ENCODE measurements at regions not wholly inside any gene's neighbourhood (a gene's known extent, or its start where the extent isn't known, plus 50 kb on each side); places are given as distances from the start of the nearest gene placed in this dataset.

DNA sequence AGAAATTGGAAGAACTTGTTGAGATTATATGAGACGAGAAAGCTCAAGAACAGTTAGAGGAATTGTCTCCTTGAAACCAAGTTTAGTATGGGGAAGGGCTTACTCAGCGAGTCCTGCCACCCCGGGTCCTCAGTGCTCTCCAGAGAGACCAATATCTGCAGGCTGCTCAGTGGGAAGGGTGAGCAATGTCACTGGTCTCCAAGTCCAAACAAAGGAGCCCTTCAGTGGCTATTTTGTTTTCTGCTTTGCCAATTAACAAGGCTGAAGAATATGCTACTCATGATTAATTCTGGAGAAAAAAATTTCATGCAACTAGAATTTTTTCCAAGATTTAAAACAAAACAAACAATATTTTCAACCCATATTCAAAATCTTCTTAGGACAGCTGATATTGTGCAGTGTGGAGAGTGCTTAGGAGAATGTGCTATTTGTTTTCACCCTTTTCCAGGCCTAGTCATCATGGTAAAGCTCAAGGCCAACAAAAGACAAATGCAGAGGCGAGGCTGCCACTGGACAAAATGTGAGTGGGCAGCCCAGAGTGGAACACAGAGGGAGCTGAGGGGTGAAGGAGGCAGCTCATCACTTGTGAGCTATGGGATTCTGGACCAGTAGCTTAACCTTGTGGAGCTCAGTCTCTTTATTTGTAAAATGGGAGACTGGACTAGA is 83.8 kb upstream of the TMEM17 start:
- ATAC-seq (replicated peaks in 1 of 4) (no peak), DNase-seq (no peak)
- Histone ChIP-seq H3K9me3 (no peaks in the 10 kb centered on the region), H3K27me3 (replicated peaks in 1 of 2; ENCODE audit: control insufficient read depth in 2 of 2, extremely low read depth in 1 of 2, insufficient read depth in 2 of 2, low read length in 1 of 2) (peaks cover 0 to 7% of the 10 kb centered on the region in 2 experiments), H3K36me3 (ENCODE audit: control insufficient read depth in 2 of 2, extremely low read depth in 1 of 2, insufficient read depth in 1 of 2, low read length in 1 of 2) (no peaks in the 10 kb centered on the region), H3K4me3 (ENCODE audit: control insufficient read depth in 1 of 2, extremely low read depth in 1 of 2, low read length in 1 of 2) (no peak overlapping the region), H3K27ac (ENCODE audit: low read length) (no peak overlapping the region), H3K4me1 (ENCODE audit: control insufficient read depth in 1 of 2, extremely low read depth in 1 of 2, insufficient read depth in 2 of 2, low read length in 2 of 2) (no peaks in the 10 kb centered on the region)
- Mint-ChIP-seq H3K4me3 (no peak overlapping the region), H3K9me3 (no peaks in the 10 kb centered on the region), H3K36me3 (no peaks in the 10 kb centered on the region), H3K27ac (no peak overlapping the region), H3K27me3 (peaks cover 0 to 21% of the 10 kb centered on the region in 2 donors), H3K4me1 (no peaks in the 10 kb centered on the region)
- POLR2A ChIA-PET, result no interaction called here
- WGBS (ENCODE audit: insufficient coverage), result 57% methylated on average over 2 of the region's 4 CpGs
- CTCF ChIA-PET, result interaction anchor here in 1 of 2 donors (0.6 kb wide), 1 partner anchor 1246 kb away, joined by 3 read pairs; no protein-coding TSS in a partner anchor

DNA sequence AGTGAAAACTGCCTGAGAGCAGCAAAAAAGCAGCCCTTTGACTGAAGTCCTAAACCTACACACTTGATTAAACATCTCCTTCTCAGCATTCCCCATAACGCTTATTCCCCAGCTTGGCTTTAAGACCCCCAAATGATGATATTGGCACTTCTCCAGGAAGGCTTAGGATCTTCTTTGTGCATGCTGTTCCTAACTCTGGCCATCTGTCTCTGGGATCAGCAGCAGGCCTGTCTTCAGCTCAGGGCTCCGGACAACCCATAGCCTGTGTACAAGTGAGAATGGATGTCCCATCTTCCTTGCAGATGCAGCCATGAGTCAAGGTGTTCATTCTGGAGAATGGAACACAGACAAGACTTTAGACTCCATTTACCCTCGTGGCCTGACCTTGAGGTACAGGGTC is 81.6 kb upstream of the TMEM17 start:
- Histone ChIP-seq H3K4me3 (ENCODE audit: control insufficient read depth in 1 of 2, extremely low read depth in 1 of 2, low read length in 1 of 2) (no peak overlapping the region), H3K27ac (ENCODE audit: low read length) (no peak overlapping the region), H3K36me3 (ENCODE audit: control insufficient read depth in 2 of 2, extremely low read depth in 1 of 2, insufficient read depth in 1 of 2, low read length in 1 of 2) (no peaks in the 10 kb centered on the region), H3K27me3 (replicated peaks in 1 of 2; ENCODE audit: control insufficient read depth in 2 of 2, extremely low read depth in 1 of 2, insufficient read depth in 2 of 2, low read length in 1 of 2) (peaks cover 0 to 7% of the 10 kb centered on the region in 2 experiments), H3K9me3 (no peaks in the 10 kb centered on the region), H3K4me1 (ENCODE audit: control insufficient read depth in 1 of 2, extremely low read depth in 1 of 2, insufficient read depth in 2 of 2, low read length in 2 of 2) (no peaks in the 10 kb centered on the region)
- ATAC-seq (replicated peaks in 1 of 4), result no peak
- DNase-seq, result no peak
- Mint-ChIP-seq H3K36me3 (no peaks in the 10 kb centered on the region), H3K9me3 (no peaks in the 10 kb centered on the region), H3K27ac (no peak overlapping the region), H3K4me3 (no peak overlapping the region), H3K4me1 (no peaks in the 10 kb centered on the region), H3K27me3 (peaks cover 0 to 21% of the 10 kb centered on the region in 2 donors)
- WGBS (ENCODE audit: insufficient coverage), result 45% methylated on average over 2 of the region's 3 CpGs
- CTCF ChIA-PET, result interaction anchor here in 1 of 2 donors (0.6 kb wide), 1 partner anchor 131 kb away, joined by 3 read pairs; no protein-coding TSS in a partner anchor
- POLR2A ChIA-PET, result no interaction called here

DNA sequence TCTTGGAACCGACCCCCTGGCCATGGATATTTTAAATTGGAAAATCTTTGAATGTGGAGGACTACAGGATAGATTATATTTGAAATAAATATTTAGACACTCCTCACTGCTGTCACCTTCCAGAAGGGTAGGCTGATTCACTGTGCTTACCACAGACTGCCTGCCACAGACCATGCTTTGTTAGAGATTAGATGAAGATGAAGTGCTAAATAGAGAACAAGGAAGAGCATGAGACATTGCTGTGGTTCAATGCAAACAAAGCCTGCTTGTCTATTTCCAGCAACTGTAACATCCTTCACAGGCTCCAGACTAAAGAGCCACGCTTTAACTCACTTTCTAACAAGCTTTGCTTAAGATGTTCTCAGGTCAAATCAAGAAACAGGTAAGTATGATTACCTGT is 81.0 kb upstream of the TMEM17 start:
- WGBS (ENCODE audit: insufficient coverage), result no CpG with 5 or more reads among the region's 2 CpGs
- no peak overlapping the region for H3K27ac ChIP-seq (ENCODE audit: low read length)
- H3K4me1 Mint-ChIP-seq, result no peaks in the 10 kb centered on the region

DNA sequence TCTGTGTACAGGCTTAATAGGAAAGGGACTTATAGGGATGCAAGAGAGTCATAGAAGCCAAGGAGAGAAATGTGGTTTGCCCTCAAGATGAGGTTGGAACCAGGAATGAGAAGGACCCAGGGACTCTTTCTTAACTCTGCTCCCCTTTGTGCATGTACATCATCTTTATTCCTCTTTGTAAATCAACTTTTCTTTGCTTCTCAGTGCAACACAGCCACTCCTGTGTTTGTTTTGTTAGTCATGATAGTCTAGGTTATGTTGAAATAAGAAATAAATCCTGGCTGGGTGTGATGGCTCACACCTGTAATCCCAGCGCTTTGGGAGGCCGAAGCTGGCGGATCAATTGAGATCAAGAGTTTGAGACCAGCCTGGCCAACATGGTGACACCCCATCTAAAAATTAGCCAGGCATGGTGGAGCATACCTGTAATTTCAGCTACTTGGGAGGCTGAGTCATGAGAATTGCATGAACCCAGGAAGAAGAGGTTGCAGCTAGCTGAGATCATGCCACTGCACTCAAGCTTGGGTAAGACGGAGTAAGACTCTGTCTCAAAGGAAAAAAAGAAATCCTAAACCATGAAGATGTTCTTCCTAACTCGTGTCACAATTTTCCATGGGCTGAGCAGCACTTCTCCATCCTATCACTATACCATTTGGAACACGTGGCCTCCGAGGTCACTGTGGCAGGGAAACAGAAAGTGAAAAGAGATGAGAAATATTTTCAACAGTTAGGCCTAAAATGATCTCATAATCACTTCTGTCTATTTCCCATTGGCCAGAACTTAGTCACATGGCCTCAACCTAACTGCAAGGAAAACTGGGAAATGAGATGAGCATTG is 73.0 kb upstream of the TMEM17 start:
- Mint-ChIP-seq H3K27me3 (peaks cover 7% of the 10 kb centered on the region in 2 donors), H3K4me1 (no peaks in the 10 kb centered on the region), H3K36me3 (no peaks in the 10 kb centered on the region), H3K27ac (peak overlapping the region in 1 of 2 donors; percentile 2), H3K9me3 (no peaks in the 10 kb centered on the region), H3K4me3 (no peak overlapping the region)
- 100% methylated on average over 4 of the region's 7 CpGs for WGBS (ENCODE audit: insufficient coverage)
- Histone ChIP-seq H3K27me3 (replicated peaks in 1 of 2; ENCODE audit: control insufficient read depth in 2 of 2, extremely low read depth in 1 of 2, insufficient read depth in 2 of 2, low read length in 1 of 2) (no peaks in the 10 kb centered on the region), H3K4me1 (ENCODE audit: control insufficient read depth in 1 of 2, extremely low read depth in 1 of 2, insufficient read depth in 2 of 2, low read length in 2 of 2) (no peaks in the 10 kb centered on the region), H3K36me3 (ENCODE audit: control insufficient read depth in 2 of 2, extremely low read depth in 1 of 2, insufficient read depth in 1 of 2, low read length in 1 of 2) (no peaks in the 10 kb centered on the region), H3K27ac (ENCODE audit: low read length) (no peak overlapping the region), H3K9me3 (no peaks in the 10 kb centered on the region), H3K4me3 (ENCODE audit: control insufficient read depth in 1 of 2, extremely low read depth in 1 of 2, low read length in 1 of 2) (no peak overlapping the region)
- no peak for ATAC-seq (replicated peaks in 1 of 4)
- DNase-seq, result no peak
- ChIA-PET POLR2A (no interaction called here), CTCF (no interaction called here)

More for the DNA sequence above, 81.0 kb upstream of the TMEM17 start:
- ATAC-seq (replicated peaks in 1 of 4) (no peak), DNase-seq (no peak)
- Histone ChIP-seq H3K27me3 (replicated peaks in 1 of 2; ENCODE audit: control insufficient read depth in 2 of 2, extremely low read depth in 1 of 2, insufficient read depth in 2 of 2, low read length in 1 of 2) (peaks cover 0 to 7% of the 10 kb centered on the region in 2 experiments), H3K4me1 (ENCODE audit: control insufficient read depth in 1 of 2, extremely low read depth in 1 of 2, insufficient read depth in 2 of 2, low read length in 2 of 2) (no peaks in the 10 kb centered on the region), H3K9me3 (no peaks in the 10 kb centered on the region), H3K36me3 (ENCODE audit: control insufficient read depth in 2 of 2, extremely low read depth in 1 of 2, insufficient read depth in 1 of 2, low read length in 1 of 2) (no peaks in the 10 kb centered on the region), H3K4me3 (ENCODE audit: control insufficient read depth in 1 of 2, extremely low read depth in 1 of 2, low read length in 1 of 2) (no peak overlapping the region)
- Mint-ChIP-seq H3K36me3 (no peaks in the 10 kb centered on the region), H3K27ac (no peak overlapping the region), H3K27me3 (peaks cover 0 to 21% of the 10 kb centered on the region in 2 donors), H3K9me3 (no peaks in the 10 kb centered on the region), H3K4me3 (no peak overlapping the region)
- CTCF ChIA-PET, result no interaction called here
- POLR2A ChIA-PET, result no interaction called here

DNA sequence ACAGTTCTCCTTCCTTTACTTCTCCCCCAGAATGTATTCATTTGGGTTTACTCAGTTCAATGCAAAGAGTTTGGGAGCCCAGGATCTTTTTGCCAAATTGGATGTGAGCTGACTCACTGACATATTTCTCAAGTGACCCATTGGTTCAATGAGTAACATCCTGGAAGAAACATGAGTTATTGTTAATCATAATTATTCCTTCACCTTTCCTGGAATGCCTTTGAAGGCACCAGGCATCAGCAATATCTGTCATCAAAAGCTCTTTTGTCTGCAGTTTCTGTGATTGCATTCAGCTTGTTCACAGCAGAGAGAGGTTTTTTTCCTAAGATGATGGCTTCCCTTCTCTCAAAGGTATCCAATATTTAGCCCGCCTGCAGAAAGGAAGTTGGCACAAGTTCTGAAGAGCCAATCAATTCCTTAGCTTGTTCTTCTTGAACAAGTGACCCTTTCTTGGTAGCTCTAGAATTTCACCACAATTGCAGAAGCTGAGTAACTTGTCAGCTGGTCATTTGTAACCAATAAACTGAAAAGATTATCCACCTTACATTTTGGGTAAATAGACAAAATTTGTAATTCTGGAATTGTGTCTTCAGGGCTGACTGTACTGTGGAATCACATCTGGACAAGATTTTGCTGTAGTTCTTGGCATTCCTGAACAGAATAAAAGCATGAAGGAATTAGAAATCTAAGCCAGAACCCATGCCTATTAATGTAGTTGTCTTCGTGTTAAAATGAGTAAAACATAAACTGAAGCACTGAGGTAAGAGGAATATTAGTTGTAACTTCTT is 72.2 kb upstream of the TMEM17 start:
- Mint-ChIP-seq H3K27me3 (peaks cover 7 to 13% of the 10 kb centered on the region in 2 donors), H3K36me3 (no peaks in the 10 kb centered on the region), H3K9me3 (no peaks in the 10 kb centered on the region), H3K4me1 (no peaks in the 10 kb centered on the region), H3K27ac (peak overlapping the region in 1 of 2 donors; percentile 2), H3K4me3 (no peak overlapping the region)
- ChIA-PET POLR2A (no interaction called here), CTCF (no interaction called here)
- no peak for DNase-seq
- Histone ChIP-seq H3K27me3 (replicated peaks in 1 of 2; ENCODE audit: control insufficient read depth in 2 of 2, extremely low read depth in 1 of 2, insufficient read depth in 2 of 2, low read length in 1 of 2) (no peaks in the 10 kb centered on the region), H3K36me3 (ENCODE audit: control insufficient read depth in 2 of 2, extremely low read depth in 1 of 2, insufficient read depth in 1 of 2, low read length in 1 of 2) (no peaks in the 10 kb centered on the region), H3K27ac (ENCODE audit: low read length) (no peak overlapping the region), H3K4me3 (ENCODE audit: control insufficient read depth in 1 of 2, extremely low read depth in 1 of 2, low read length in 1 of 2) (no peak overlapping the region), H3K4me1 (ENCODE audit: control insufficient read depth in 1 of 2, extremely low read depth in 1 of 2, insufficient read depth in 2 of 2, low read length in 2 of 2) (no peaks in the 10 kb centered on the region), H3K9me3 (no peaks in the 10 kb centered on the region)
- 71% methylated on average over 1 of the region's 2 CpGs for WGBS (ENCODE audit: insufficient coverage)
- ATAC-seq (replicated peaks in 1 of 4), result no peak

DNA sequence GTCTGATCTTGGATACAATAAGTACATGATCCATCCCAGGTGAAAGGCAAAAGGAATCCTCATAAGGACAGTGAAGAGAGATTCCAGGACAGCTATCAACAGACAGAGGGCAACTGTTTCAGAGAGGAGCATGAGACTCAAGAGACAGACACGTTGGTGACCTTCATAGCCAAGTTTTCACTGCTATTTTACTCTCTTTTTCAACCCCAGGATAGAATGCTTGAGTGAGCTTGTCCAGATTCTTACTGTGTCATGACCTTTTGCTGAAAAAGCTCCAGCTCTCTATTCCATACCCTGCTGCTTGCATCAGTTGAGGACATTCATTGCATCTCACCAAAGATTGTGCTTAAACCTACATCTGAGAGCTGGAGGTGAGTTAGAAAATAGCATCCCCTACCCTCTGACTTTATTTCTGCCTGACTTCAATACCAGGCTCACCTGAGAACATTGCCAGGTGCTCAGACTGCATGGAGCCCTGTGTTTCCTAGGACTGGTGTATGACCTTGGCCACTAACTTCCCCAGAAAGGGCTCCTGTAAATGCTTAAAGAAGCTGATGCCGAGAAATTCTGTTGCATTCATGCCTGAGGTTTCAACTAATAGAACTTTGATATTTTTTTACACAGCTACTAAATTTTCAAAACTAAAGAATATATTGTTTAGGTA is 70.4 kb upstream of the TMEM17 start:
- POLR2A ChIA-PET, result interaction anchor here in 1 of 2 donors (0.7 kb wide), 1 partner anchor 64 kb away, joined by 3 read pairs; no protein-coding TSS in a partner anchor
- CTCF ChIA-PET, result interaction anchor here in 1 of 2 donors (0.6 kb wide), 1 partner anchor 515 kb away, joined by 5 read pairs; no protein-coding TSS in a partner anchor
- H3K36me3 ChIP-seq (ENCODE audit: control insufficient read depth in 2 of 2, extremely low read depth in 1 of 2, insufficient read depth in 1 of 2, low read length in 1 of 2), result no peaks in the 10 kb centered on the region
- Mint-ChIP-seq H3K27me3 (peaks cover 16 to 24% of the 10 kb centered on the region in 2 donors), H3K9me3 (no peaks in the 10 kb centered on the region), H3K36me3 (no peaks in the 10 kb centered on the region), H3K4me3 (no peak overlapping the region), H3K27ac (no peak overlapping the region), H3K4me1 (no peaks in the 10 kb centered on the region)
- DNase-seq (no peak), ATAC-seq (replicated peaks in 1 of 4) (no peak)
- H3K4me3 ChIP-seq (ENCODE audit: control insufficient read depth in 1 of 2, extremely low read depth in 1 of 2, low read length in 1 of 2), result no peak overlapping the region
- H3K27me3 ChIP-seq (replicated peaks in 1 of 2; ENCODE audit: control insufficient read depth in 2 of 2, extremely low read depth in 1 of 2, insufficient read depth in 2 of 2, low read length in 1 of 2), result peaks cover 0 to 1% of the 10 kb centered on the region in 2 experiments
- 33% methylated on average over 1 of the region's 2 CpGs for WGBS (ENCODE audit: insufficient coverage)
- H3K9me3 ChIP-seq, result no peaks in the 10 kb centered on the region
- no peaks in the 10 kb centered on the region for H3K4me1 ChIP-seq (ENCODE audit: control insufficient read depth in 1 of 2, extremely low read depth in 1 of 2, insufficient read depth in 2 of 2, low read length in 2 of 2)
- no peak overlapping the region for H3K27ac ChIP-seq (ENCODE audit: low read length)

All from T-cell (primary cell).